GM23338 (cell line): ENCODE measurements at regions not wholly inside any gene's neighbourhood (a gene's known extent, or its start where the extent isn't known, plus 50 kb on each side); places are given as distances from the start of the nearest gene placed in this dataset.

Experiments used
- ATAC-seq: fragments of 200-7000 bp; cut with Tn5 transposase; 3 replicates; pipeline ENCODE4 v1.9.1; 2020
- DNase-seq: peaks from one replicate; pipeline ENCODE4 v3.0.0-alpha.2; 2015; ENCODE audit warnings: low spot score
- H2AFZ ChIP-seq: fragments of 200-600 bp; sonication (generic); 2 replicates; pipeline ENCODE4 v1.8.0; 2016; ENCODE audit warnings: antibody characterized with exemption, mild to moderate bottlenecking, moderate library complexity
- H3F3A ChIP-seq: fragments of 200-600 bp; sonication (generic); replicated peaks from 2 replicates; pipeline ENCODE4 v1.8.0; 2017; ENCODE audit warnings: antibody characterized with exemption, mixed run types, low read depth
- H3K27ac ChIP-seq: fragments of 200-600 bp; sonication (generic); 2 replicates; pipeline ENCODE4 v1.6.1; 2016; ENCODE audit warnings: low read depth
- H3K27me3 ChIP-seq: fragments of 200-600 bp; sonication (generic); 2 replicates; pipeline ENCODE4 v1.8.0; 2016; ENCODE audit warnings: mild to moderate bottlenecking, mixed run types, moderate library complexity; ENCODE audit not compliant: insufficient read depth
- H3K36me3 ChIP-seq: fragments of 200-600 bp; sonication (generic); 2 replicates; pipeline ENCODE4 v1.8.0; 2016; ENCODE audit warnings: mild to moderate bottlenecking; ENCODE audit not compliant: insufficient read depth
- H3K4me1 ChIP-seq: fragments of 200-600 bp; sonication (generic); 2 replicates; pipeline ENCODE4 v1.8.0; 2016; ENCODE audit warnings: mild to moderate bottlenecking, moderate library complexity; ENCODE audit not compliant: insufficient read depth
- H3K4me2 ChIP-seq: fragments of 200-600 bp; sonication (generic); 2 replicates; pipeline ENCODE4 v1.7.1; 2017; ENCODE audit warnings: mixed run types
- H3K4me3 ChIP-seq: fragments of 200-600 bp; sonication (generic); 2 replicates; pipeline ENCODE4 v1.6.1; 2016; ENCODE audit warnings: mixed run types
- H3K79me2 ChIP-seq: fragments of 200-600 bp; sonication (generic); replicated peaks from 2 replicates; pipeline ENCODE4 v1.8.0; 2017; ENCODE audit warnings: mild to moderate bottlenecking; ENCODE audit not compliant: insufficient read depth
- H3K9me2 ChIP-seq: fragments of 200-600 bp; sonication (generic); 2 replicates; pipeline ENCODE4 v1.8.0; 2017; ENCODE audit not compliant: insufficient read depth
- H4K20me1 ChIP-seq: fragments of 200-600 bp; sonication (generic); replicated peaks from 2 replicates; pipeline ENCODE4 v1.8.0; 2017; ENCODE audit warnings: mild to moderate bottlenecking; ENCODE audit not compliant: insufficient read depth
- H3K27ac Mint-ChIP-seq: 2 replicates; pipeline ENCODE4 v1.8.0; 2020; ENCODE audit warnings: inconsistent platforms, mild to moderate bottlenecking, moderate library complexity, mixed read lengths
- H3K27me3 Mint-ChIP-seq: 3 replicates; pipeline ENCODE4 v1.8.0; 2022; ENCODE audit warnings: low read depth, mild to moderate bottlenecking, moderate library complexity, mixed read lengths, inconsistent platforms; ENCODE audit not compliant: insufficient read depth, poor library complexity
- H3K36me3 Mint-ChIP-seq: 3 replicates; pipeline ENCODE4 v1.8.0; 2021; ENCODE audit warnings: low read depth, mild to moderate bottlenecking, inconsistent platforms, moderate library complexity, mixed read lengths
- H3K4me1 Mint-ChIP-seq: 3 replicates; pipeline ENCODE4 v1.8.0; 2020; ENCODE audit warnings: mild to moderate bottlenecking, inconsistent platforms, mixed read lengths
- H3K4me3 Mint-ChIP-seq: 3 replicates; pipeline ENCODE4 v1.8.0; 2021; ENCODE audit warnings: moderate library complexity, mild to moderate bottlenecking, inconsistent platforms, mixed read lengths
- H3K9me3 Mint-ChIP-seq: 3 replicates; pipeline ENCODE4 v1.8.0; 2020; ENCODE audit warnings: moderate library complexity, mild to moderate bottlenecking, inconsistent platforms, mixed read lengths
- CREB1 ChIP-seq: fragments of 250-450 bp; sonication (Bioruptor Pico); IDR thresholded peaks from 2 replicates; pipeline ENCODE4 v1.5.0; 2020; ENCODE audit warnings: low read depth, mild to moderate bottlenecking, moderate library complexity
- CTCF ChIP-seq, 2 experiments: fragments of 200-600 bp in 1 of 2; sonication (generic) in 1 of 2; conservative IDR thresholded peaks; 2 replicates each; pipeline versions ENCODE4 v1.5.1 to v1.6.1; 2016 to 2017; ENCODE audit warnings: antibody characterized with exemption in 2 of 2, low read depth in 2 of 2, mild to moderate bottlenecking in 2 of 2, moderate library complexity in 1 of 2
- EZH2 ChIP-seq: fragments of 200-600 bp; sonication (generic); IDR thresholded peaks from one replicate; pipeline ENCODE4 v1.8.0; 2017; ENCODE audit warnings: antibody characterized with exemption, mild to moderate bottlenecking, low read depth; ENCODE audit not compliant: unreplicated experiment
- EZH2phosphoT487 ChIP-seq: fragments of 200-600 bp; sonication (generic); IDR thresholded peaks from one replicate; pipeline ENCODE4 v1.8.1; 2018; ENCODE audit warnings: antibody characterized with exemption; ENCODE audit not compliant: unreplicated experiment
- JUNB ChIP-seq: IDR thresholded peaks from one replicate; pipeline ENCODE4 v1.6.1; 2016; ENCODE audit warnings: antibody characterized with exemption; ENCODE audit not compliant: unreplicated experiment
- POLR2AphosphoS5 ChIP-seq: IDR thresholded peaks from 2 replicates; pipeline ENCODE4 v1.6.1; 2016; ENCODE audit warnings: antibody characterized with exemption, low read depth
- REST ChIP-seq: IDR thresholded peaks from one replicate; pipeline ENCODE4 v1.6.1; 2018; ENCODE audit warnings: antibody characterized with exemption; ENCODE audit not compliant: unreplicated experiment
- ZNF114 ChIP-seq: fragments of 250-450 bp; sonication (Bioruptor Pico); IDR thresholded peaks from 2 replicates; pipeline ENCODE4 v1.5.0; 2020; ENCODE audit warnings: mild to moderate bottlenecking, moderate library complexity
- ZNF331 ChIP-seq: fragments of 250-450 bp; sonication (Bioruptor Pico); IDR thresholded peaks from 2 replicates; pipeline ENCODE4 v1.5.0; 2020; ENCODE audit warnings: low read depth, mild to moderate bottlenecking, moderate library complexity
- TF ChIP-seq, protein P1 (sequence below): IDR thresholded peaks from 2 replicates; pipeline ENCODE4 v1.6.1; 2016; ENCODE audit warnings: antibody characterized with exemption

- no peak for TF ChIP-seq EZH2phosphoT487
- no peak for TF ChIP-seq ZNF331 (CRISPR knock-in tag)
- TF ChIP-seq, protein P1, sequence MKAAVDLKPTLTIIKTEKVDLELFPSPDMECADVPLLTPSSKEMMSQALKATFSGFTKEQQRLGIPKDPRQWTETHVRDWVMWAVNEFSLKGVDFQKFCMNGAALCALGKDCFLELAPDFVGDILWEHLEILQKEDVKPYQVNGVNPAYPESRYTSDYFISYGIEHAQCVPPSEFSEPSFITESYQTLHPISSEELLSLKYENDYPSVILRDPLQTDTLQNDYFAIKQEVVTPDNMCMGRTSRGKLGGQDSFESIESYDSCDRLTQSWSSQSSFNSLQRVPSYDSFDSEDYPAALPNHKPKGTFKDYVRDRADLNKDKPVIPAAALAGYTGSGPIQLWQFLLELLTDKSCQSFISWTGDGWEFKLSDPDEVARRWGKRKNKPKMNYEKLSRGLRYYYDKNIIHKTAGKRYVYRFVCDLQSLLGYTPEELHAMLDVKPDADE = no peak
Observed at GRCh38 chr6:167464177-167464576, 139.3 kb downstream of the TTLL2 start (continued).

DNA sequence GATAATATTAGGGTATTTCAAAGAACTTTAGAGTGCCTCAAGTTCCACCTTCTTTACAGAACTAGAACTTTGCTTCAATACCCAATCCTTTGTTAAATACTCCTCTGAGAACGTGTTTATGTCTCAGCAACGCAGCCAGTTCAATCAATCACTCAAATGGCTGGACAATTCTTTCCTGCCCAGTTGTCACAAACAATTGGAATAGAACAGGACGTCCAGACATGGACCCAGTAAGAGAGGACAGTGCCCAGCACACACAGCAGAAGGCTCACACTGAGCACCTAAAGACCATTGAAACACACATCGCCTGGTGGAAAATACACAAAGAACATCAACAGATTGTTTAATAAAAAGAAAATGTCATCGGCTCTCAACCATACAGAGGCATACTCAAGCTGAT lies 140.6 kb downstream of the TTLL2 start:
- ATAC-seq (no peak), DNase-seq (no peak)
- TF ChIP-seq POLR2AphosphoS5 = no peak
- Mint-ChIP-seq H3K4me3 (no peak overlapping the region), H3K9me3 (no peaks in the 10 kb centered on the region), H3K36me3 (no peaks in the 10 kb centered on the region), H3K27me3 (peaks cover 7% of the 10 kb centered on the region), H3K4me1 (peaks cover 13% of the 10 kb centered on the region; the same call in 2 of the 3 replicates), H3K27ac (no peak overlapping the region)
- H3K79me2 ChIP-seq = no peaks in the 10 kb centered on the region
- peaks cover 13% of the 10 kb centered on the region; the same call in 1 of the 2 replicates for H3K9me2 ChIP-seq
- no peak overlapping the region for H2AFZ ChIP-seq
- H3K4me1 ChIP-seq = no peaks in the 10 kb centered on the region
- H3K4me3 ChIP-seq = no peak overlapping the region
- no peaks in the 10 kb centered on the region for H3K36me3 ChIP-seq
- H3K27ac ChIP-seq = no peak overlapping the region
- H3K27me3 ChIP-seq = no peaks in the 10 kb centered on the region
- H4K20me1 ChIP-seq = no peaks in the 10 kb centered on the region
- H3F3A ChIP-seq = no peaks in the 10 kb centered on the region
- H3K4me2 ChIP-seq = no peak overlapping the region

- H3K27me3 Mint-ChIP-seq = peaks cover 12% of the 10 kb centered on the region
- H3K27ac ChIP-seq = no peak overlapping the region
- H3K4me1 ChIP-seq = 0 out of 2 replicates have a peak, but pooled peaks cover 1% of the 10 kb centered on the region
- peaks cover 7% of the 10 kb centered on the region; the same call in 1 of the 2 replicates for H3K9me2 ChIP-seq
- H4K20me1 ChIP-seq = no peaks in the 10 kb centered on the region
- ATAC-seq = no peak
- H3K9me3 Mint-ChIP-seq = no peaks in the 10 kb centered on the region
- no peak overlapping the region for H3K4me3 Mint-ChIP-seq
- peaks cover 13% of the 10 kb centered on the region; the same call in 2 of the 3 replicates for H3K4me1 Mint-ChIP-seq
- no peak overlapping the region for H2AFZ ChIP-seq
- no peaks in the 10 kb centered on the region for H3F3A ChIP-seq
- H3K27ac Mint-ChIP-seq = no peak overlapping the region
- no peaks in the 10 kb centered on the region for H3K36me3 Mint-ChIP-seq
- H3K27me3 ChIP-seq = no peaks in the 10 kb centered on the region
- no peak for DNase-seq
- no peaks in the 10 kb centered on the region for H3K36me3 ChIP-seq
- no peaks in the 10 kb centered on the region for H3K79me2 ChIP-seq
- no peak overlapping the region for H3K4me2 ChIP-seq
- no peak overlapping the region for H3K4me3 ChIP-seq
- TF ChIP-seq, protein P1 = no peak
- TF ChIP-seq ZNF331 (CRISPR knock-in tag) = no peak
- TF ChIP-seq CTCF (conservative IDR thresholded peaks at IDR 0.05; ENCODE audit: low read depth in 2 of 2) = no peak
- TF ChIP-seq EZH2 = no peak
- TF ChIP-seq CREB1 = no peak
- TF ChIP-seq REST = no peak
- no peak for TF ChIP-seq EZH2phosphoT487
- TF ChIP-seq JUNB = no peak
- no peak for TF ChIP-seq ZNF114 (CRISPR knock-in tag)
- TF ChIP-seq POLR2AphosphoS5 = no peak
Observed at GRCh38 chr6:167467282-167467681, 142.4 kb downstream of the TTLL2 start.
